GM21367 (cell line): ENCODE measurements at regions not wholly inside any gene's neighbourhood (a gene's known extent, or its start where the extent isn't known, plus 50 kb on each side); places are given as distances from the start of the nearest gene placed in this dataset.
A peak's percentile ranks its signal among the peaks of the same experiment; 100 is the strongest.

Experiments
- ATAC-seq: cut with Tn5 transposase; IDR thresholded peaks from one replicate; pipeline ENCODE4 v1.9.1; 2021; ENCODE audit not compliant: unreplicated experiment

- ATAC-seq, result no peak
Measured at GRCh38 chr15:46300716-46301115, 665.9 kb downstream of the SQOR start.

- ATAC-seq, result no peak
Measured at GRCh38 chr15:46301291-46301690, 666.5 kb downstream of the SQOR start.

GRCh38 chr15:46301826-46302225 is 667.0 kb downstream of the SQOR start:
- no peak for ATAC-seq

- ATAC-seq, result no peak
Measured at GRCh38 chr15:46304321-46304720, 669.5 kb downstream of the SQOR start.

GRCh38 chr15:46307746-46308145 is 672.9 kb downstream of the SQOR start:
- no peak for ATAC-seq

GRCh38 chr15:46309914-46310313 is 675.1 kb downstream of the SQOR start:
- no peak for ATAC-seq

- ATAC-seq, result peak; percentile 97
Measured at GRCh38 chr15:46312133-46312740, 677.4 kb downstream of the SQOR start.

- ATAC-seq, result no peak
Measured at GRCh38 chr15:46315434-46315833, 680.6 kb downstream of the SQOR start.

- ATAC-seq, result no peak
Measured at GRCh38 chr15:46316024-46316423, 681.2 kb downstream of the SQOR start.

- ATAC-seq, result no peak
Measured at GRCh38 chr15:46317029-46317428, 682.2 kb downstream of the SQOR start.

- no peak for ATAC-seq
Measured at GRCh38 chr15:46322753-46323152, 687.9 kb downstream of the SQOR start.

GRCh38 chr15:46326173-46326572 is 691.3 kb downstream of the SQOR start:
- no peak for ATAC-seq

GRCh38 chr15:46328821-46329220 is 694.0 kb downstream of the SQOR start:
- ATAC-seq, result no peak

GRCh38 chr15:46329876-46330275 is 695.0 kb downstream of the SQOR start:
- ATAC-seq, result no peak

- ATAC-seq, result no peak
Measured at GRCh38 chr15:46331546-46331945, 696.7 kb downstream of the SQOR start.

GRCh38 chr15:46343196-46343935 is 708.5 kb downstream of the SQOR start:
- ATAC-seq, result no peak

GRCh38 chr15:46344115-46344724 is 709.4 kb downstream of the SQOR start:
- no peak for ATAC-seq

GRCh38 chr15:46344915-46345314 is 710.1 kb downstream of the SQOR start:
- ATAC-seq, result no peak

GRCh38 chr15:46354443-46354842 is 719.6 kb downstream of the SQOR start:
- ATAC-seq, result no peak

GRCh38 chr15:46365572-46365971 is 730.7 kb downstream of the SQOR start:
- no peak for ATAC-seq

- no peak for ATAC-seq
Measured at GRCh38 chr15:46366360-46367007, 731.7 kb downstream of the SQOR start.

- no peak for ATAC-seq
Measured at GRCh38 chr15:46383978-46384377, 749.1 kb downstream of the SQOR start.
